ENCODE measurements at regions not wholly inside any gene's neighbourhood (a gene's known extent, or its start where the extent isn't known, plus 50 kb on each side); places are given as distances from the start of the nearest gene placed in this dataset.

GRCh38 chr5:126370796-126371718, 52.2 kb upstream of the GRAMD2B start (continued):
- TF ChIP-seq IKZF5 (CRISPR knock-in tag; IDR thresholded peaks at IDR 0.05) (peak; percentile 62), GMEB1 (CRISPR knock-in tag; IDR thresholded peaks at IDR 0.05; ENCODE audit: borderline replicate concordance) (0 out of 2 replicates have a peak, but pooled peaks have one; percentile 6), ZNF710 (CRISPR knock-in tag; IDR thresholded peaks at IDR 0.05; ENCODE audit: borderline replicate concordance) (no peak), ZFP62 (CRISPR knock-in tag; IDR thresholded peaks at IDR 0.05) (no peak), ZNF496 (CRISPR knock-in tag; IDR thresholded peaks at IDR 0.05; ENCODE audit: insufficient replicate concordance) (no peak), ZNF142 (CRISPR knock-in tag; IDR thresholded peaks at IDR 0.05) (no peak), NONO (IDR thresholded peaks at IDR 0.05) (no peak), NONO (CRISPR knock-in tag; conservative IDR thresholded peaks at IDR 0.05) (no peak)

Measured in HepG2 (cell line).